Uterus (tissue), 2 donors: ENCODE measurements at regions not wholly inside any gene's neighbourhood (a gene's known extent, or its start where the extent isn't known, plus 50 kb on each side); places are given as distances from the start of the nearest gene placed in this dataset.

Experiments used
- CTCF ChIP-seq, 4 experiments: fragments of 200-600 bp in 2 of 4; fragments of 450-650 bp in 2 of 4; sonication (generic) in 2 of 4; IDR thresholded peaks; one replicate each; pipeline ENCODE4 v1.5.1; 2016 to 2019; ENCODE audit warnings: antibody characterized with exemption in 4 of 4, mild to moderate bottlenecking in 2 of 4, moderate library complexity in 1 of 4
- POLR2A ChIP-seq, 2 donors: fragments of 450-650 bp; IDR thresholded peaks; one replicate each; pipeline ENCODE4 v1.6.1; 2016; ENCODE audit warnings: antibody characterized with exemption in 2 of 2, mild to moderate bottlenecking in 1 of 2, moderate library complexity in 1 of 2

- TF ChIP-seq CTCF (IDR thresholded peaks at IDR 0.05): no peak
- no peak for TF ChIP-seq POLR2A (IDR thresholded peaks at IDR 0.05)
Measured at GRCh38 chr22:33984211-33984610, 63.9 kb upstream of the LARGE1 start.
